ENCODE measurements at regions not wholly inside any gene's neighbourhood (a gene's known extent, or its start where the extent isn't known, plus 50 kb on each side); places are given as distances from the start of the nearest gene placed in this dataset.
"Not testable (repeated sequence)": the region's sequence is repeated elsewhere in the genome, so short reads cannot be mapped to it uniquely, and the experiment has no call there.

DNA sequence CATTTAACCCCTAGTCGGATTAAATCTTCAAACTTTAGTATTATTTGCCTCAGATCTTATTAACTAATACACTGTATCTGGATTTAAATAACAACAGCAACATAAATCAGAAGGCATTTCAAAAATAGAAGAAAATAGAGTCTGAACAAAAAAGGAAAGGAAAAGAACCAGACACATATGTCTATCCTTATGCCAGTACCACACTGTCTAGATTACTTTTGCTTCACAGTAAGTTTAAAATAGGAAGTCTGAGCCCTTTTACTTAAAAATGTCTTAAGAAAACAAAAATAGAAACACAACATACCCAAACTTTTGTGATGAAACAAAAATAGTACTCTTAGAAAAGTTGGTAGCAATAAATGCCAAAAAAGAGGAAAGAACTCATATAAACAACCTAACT, 1615.8 kb downstream of the SI start:
- no peak overlapping the region for H3K27ac ChIP-seq (ENCODE audit: low read length)
- ATAC-seq: no peak
- H3K4me3 ChIP-seq (ENCODE audit: low read length): no peak overlapping the region
- intact Hi-C loops (cut with DNase I): no loop called here
- H3K27me3 ChIP-seq (ENCODE audit: control insufficient read depth, insufficient read depth): no peaks in the 10 kb centered on the region
- no peaks in the 10 kb centered on the region for H3K4me1 ChIP-seq (ENCODE audit: control insufficient read depth, insufficient read depth, low read length)
- DNase-seq: no peak
- WGBS: 55% methylated on average over 1 of the region's 1 CpG
- H3K9me3 ChIP-seq (ENCODE audit: control insufficient read depth, low read length): no peaks in the 10 kb centered on the region

DNA sequence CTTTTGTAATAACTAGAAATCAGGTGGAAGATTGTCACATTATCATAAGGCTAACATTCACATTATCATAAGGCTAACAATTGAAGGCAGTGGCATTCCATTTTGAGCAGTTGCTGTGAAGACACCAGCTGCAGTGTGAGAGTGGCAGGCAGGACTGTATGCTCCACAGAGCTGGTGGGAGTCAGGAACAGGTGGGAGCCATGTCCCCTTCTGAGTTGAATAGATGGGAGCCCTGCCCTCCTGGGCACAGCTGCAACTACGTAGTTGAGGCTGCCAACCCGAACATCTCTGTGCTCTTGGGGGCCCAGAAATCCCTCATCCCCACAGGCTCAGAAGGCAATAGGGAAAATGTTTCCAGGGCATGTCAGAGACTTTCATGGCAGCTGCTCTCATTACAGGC, 1627.6 kb downstream of the SI start:
- Histone ChIP-seq H3K4me3 (ENCODE audit: low read length) (no peak overlapping the region), H3K27ac (ENCODE audit: low read length) (no peak overlapping the region), H3K4me1 (ENCODE audit: control insufficient read depth, insufficient read depth, low read length) (no peaks in the 10 kb centered on the region), H3K27me3 (ENCODE audit: control insufficient read depth, insufficient read depth) (no peaks in the 10 kb centered on the region), H3K9me3 (ENCODE audit: control insufficient read depth, low read length) (no peaks in the 10 kb centered on the region)
- WGBS: 76% methylated on average over 2 of the region's 2 CpGs
- ATAC-seq (no peak), DNase-seq (no peak)
- intact Hi-C loops (cut with DNase I): no loop called here

DNA sequence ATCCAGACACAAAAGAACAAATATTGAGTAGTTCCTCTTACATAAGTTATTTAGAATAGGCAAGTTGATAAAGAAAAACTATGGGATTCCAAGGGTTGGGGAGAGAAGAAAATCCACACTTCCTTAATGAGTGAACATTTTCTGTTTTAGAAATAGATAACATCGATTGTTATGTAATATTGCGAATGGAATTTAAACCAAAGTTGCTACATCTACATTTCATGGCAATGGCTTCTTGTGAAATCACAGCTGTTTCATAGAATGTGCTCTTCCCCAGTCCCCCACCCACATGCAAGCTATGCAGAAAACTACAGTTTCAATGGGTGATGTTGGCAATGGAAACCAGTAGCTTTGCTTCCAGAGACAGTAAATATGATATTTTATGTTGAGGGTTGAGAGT, 1639.5 kb downstream of the SI start:
- intact Hi-C loops (cut with DNase I): no loop called here
- H3K27me3 ChIP-seq (ENCODE audit: control insufficient read depth, insufficient read depth): no peaks in the 10 kb centered on the region
- ATAC-seq (no peak), DNase-seq (no peak)
- WGBS: 88% methylated on average over 2 of the region's 2 CpGs
- H3K9me3 ChIP-seq (ENCODE audit: control insufficient read depth, low read length): no peaks in the 10 kb centered on the region
- no peak overlapping the region for H3K4me3 ChIP-seq (ENCODE audit: low read length)
- H3K27ac ChIP-seq (ENCODE audit: low read length): no peak overlapping the region
- no peaks in the 10 kb centered on the region for H3K4me1 ChIP-seq (ENCODE audit: control insufficient read depth, insufficient read depth, low read length)

DNA sequence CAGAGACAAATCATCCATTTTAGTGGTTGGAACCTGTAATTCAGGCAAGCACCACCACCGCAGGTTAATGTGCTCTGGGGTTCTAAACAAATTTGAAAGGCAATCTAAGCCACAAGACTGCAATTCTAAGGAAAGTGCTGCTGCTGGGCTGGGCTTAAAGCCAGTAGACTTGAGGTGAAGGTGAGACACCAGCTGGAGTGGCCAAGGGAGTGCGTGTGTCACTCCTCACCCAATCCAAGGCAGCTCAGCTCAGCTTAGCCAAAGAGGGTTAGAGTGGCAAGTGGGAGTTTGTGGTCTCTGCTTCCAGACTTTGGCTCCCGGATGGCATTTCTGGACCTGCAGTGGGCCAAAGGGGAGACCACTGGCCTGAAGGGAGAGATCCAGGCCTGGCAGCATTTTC, 1655.6 kb downstream of the SI start:
- Histone ChIP-seq H3K9me3 (ENCODE audit: control insufficient read depth, low read length) (no peaks in the 10 kb centered on the region), H3K27me3 (ENCODE audit: control insufficient read depth, insufficient read depth) (no peaks in the 10 kb centered on the region), H3K4me1 (ENCODE audit: control insufficient read depth, insufficient read depth, low read length) (no peaks in the 10 kb centered on the region), H3K4me3 (ENCODE audit: low read length) (no peak overlapping the region), H3K27ac (ENCODE audit: low read length) (no peak overlapping the region)
- intact Hi-C loops (cut with DNase I): no loop called here
- 87% methylated on average over 3 of the region's 3 CpGs for WGBS
- ATAC-seq (no peak), DNase-seq (no peak)

DNA sequence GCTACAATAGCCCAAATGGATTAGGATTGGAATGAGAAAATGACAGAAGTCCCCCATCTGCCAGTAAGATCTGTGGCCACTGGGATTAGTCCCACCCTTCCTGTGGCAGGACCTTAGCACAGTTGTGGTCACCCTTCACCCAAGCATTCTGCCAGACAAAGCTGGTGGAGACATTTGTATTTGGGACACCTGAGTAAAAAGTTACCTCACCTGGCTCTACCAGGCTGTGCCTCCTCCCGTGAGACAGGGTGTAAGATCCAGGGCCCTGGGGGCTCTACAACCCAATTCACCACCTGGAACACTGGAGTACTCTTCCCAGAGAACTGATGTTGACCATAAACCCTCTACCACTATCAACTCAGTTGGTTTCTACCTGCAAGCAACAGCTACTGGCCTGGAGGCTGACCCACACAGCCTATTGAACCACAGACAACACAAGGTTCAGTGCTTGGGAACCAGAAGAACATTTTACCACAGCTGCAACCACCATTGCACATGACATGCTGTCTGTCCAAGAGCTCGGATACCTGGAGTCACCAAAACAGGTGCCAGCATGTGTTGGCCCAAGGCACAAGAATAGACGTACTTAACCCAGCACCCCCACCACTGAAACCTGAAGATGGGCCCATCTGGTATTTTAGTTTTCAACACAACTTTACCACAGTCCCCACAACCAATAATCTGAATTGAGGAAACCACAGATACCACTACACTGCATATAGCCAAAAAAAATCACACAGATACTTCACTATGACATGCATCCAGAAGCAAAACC, 1686.7 kb downstream of the SI start:
- Histone ChIP-seq H3K27ac (ENCODE audit: low read length) (no peak overlapping the region), H3K9me3 (ENCODE audit: control insufficient read depth, low read length) (no peaks in the 10 kb centered on the region), H3K4me3 (ENCODE audit: low read length) (no peak overlapping the region), H3K4me1 (ENCODE audit: control insufficient read depth, insufficient read depth, low read length) (no peaks in the 10 kb centered on the region), H3K27me3 (ENCODE audit: control insufficient read depth, insufficient read depth) (no peaks in the 10 kb centered on the region)
- ATAC-seq (no peak), DNase-seq (no peak)
- WGBS: 83% methylated on average over 3 of the region's 3 CpGs
- intact Hi-C loops (cut with DNase I): no loop called here

DNA sequence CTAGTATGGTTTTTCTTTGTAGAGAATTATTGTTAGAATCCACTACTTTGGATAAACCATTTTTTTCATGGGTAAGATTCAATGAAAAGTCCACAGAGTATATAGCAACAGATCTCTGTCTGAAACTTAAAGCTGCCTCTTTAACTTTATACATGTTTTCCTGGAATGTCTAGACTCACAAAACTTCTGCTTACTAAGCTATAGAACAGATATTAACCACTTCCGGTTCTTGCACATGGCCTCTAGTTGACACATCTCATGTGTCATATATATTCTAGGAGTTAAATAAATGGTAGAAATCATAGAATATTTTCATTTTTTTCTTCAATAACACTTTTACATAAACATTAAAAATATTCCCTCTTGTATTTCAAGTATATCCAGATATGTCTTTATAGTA, 1693.9 kb downstream of the SI start:
- H3K4me3 ChIP-seq (ENCODE audit: low read length): no peak overlapping the region
- 79% methylated on average over 1 of the region's 1 CpG for WGBS
- intact Hi-C loops (cut with DNase I): no loop called here
- ATAC-seq (no peak), DNase-seq (no peak)
- no peaks in the 10 kb centered on the region for H3K27me3 ChIP-seq (ENCODE audit: control insufficient read depth, insufficient read depth)
- no peaks in the 10 kb centered on the region for H3K4me1 ChIP-seq (ENCODE audit: control insufficient read depth, insufficient read depth, low read length)
- H3K27ac ChIP-seq (ENCODE audit: low read length): no peak overlapping the region
- no peaks in the 10 kb centered on the region for H3K9me3 ChIP-seq (ENCODE audit: control insufficient read depth, low read length)

DNA sequence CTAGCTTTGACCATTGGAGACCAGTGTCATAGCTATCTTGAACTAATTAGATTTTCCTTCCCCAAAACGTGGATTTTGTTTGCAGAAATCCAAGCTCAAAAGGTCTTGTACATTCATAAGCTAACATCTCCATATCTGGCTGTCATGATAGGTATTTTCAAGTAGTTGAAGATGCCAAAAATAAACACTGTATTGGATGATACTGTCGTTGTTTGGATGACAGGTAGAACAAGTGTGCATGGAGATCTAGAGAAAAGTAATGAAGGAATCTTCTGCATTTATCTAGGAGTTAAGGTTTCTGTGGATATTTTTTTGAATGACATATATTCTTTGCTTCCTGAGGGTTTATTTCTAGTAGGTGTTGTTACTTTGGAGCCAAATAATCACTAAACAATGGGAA, 1696.1 kb downstream of the SI start:
- Histone ChIP-seq H3K27ac (ENCODE audit: low read length) (no peak overlapping the region), H3K4me1 (ENCODE audit: control insufficient read depth, insufficient read depth, low read length) (no peaks in the 10 kb centered on the region), H3K9me3 (ENCODE audit: control insufficient read depth, low read length) (no peaks in the 10 kb centered on the region), H3K27me3 (ENCODE audit: control insufficient read depth, insufficient read depth) (no peaks in the 10 kb centered on the region), H3K4me3 (ENCODE audit: low read length) (no peak overlapping the region)
- WGBS: 37% methylated on average over 2 of the region's 2 CpGs
- no peak for ATAC-seq
- intact Hi-C loops (cut with DNase I): no loop called here
- no peak for DNase-seq

DNA sequence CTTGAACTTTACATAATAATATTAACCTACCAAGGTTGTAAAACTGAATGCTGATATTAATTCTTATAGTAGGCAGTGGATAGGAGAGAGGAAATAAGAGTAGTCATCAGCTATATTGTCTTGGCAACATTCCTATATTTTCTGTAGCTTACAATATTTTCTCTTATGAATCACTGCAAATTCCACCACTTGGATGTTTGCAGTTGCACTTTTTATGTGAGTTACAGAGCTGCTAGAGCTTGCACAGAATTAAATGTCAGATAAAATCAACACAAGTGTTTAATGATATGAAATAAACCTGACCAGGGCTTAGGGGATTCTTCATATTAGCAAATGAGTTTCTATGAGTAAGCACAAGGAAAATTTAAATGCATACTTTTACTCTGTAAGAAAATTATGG, 1710.1 kb downstream of the SI start:
- intact Hi-C loops (cut with DNase I): no loop called here
- DNase-seq (no peak), ATAC-seq (no peak)
- H3K4me1 ChIP-seq (ENCODE audit: control insufficient read depth, insufficient read depth, low read length): no peaks in the 10 kb centered on the region
- H3K4me3 ChIP-seq (ENCODE audit: low read length): no peak overlapping the region
- H3K27ac ChIP-seq (ENCODE audit: low read length): no peak overlapping the region
- no peaks in the 10 kb centered on the region for H3K9me3 ChIP-seq (ENCODE audit: control insufficient read depth, low read length)
- no peaks in the 10 kb centered on the region for H3K27me3 ChIP-seq (ENCODE audit: control insufficient read depth, insufficient read depth)

DNA sequence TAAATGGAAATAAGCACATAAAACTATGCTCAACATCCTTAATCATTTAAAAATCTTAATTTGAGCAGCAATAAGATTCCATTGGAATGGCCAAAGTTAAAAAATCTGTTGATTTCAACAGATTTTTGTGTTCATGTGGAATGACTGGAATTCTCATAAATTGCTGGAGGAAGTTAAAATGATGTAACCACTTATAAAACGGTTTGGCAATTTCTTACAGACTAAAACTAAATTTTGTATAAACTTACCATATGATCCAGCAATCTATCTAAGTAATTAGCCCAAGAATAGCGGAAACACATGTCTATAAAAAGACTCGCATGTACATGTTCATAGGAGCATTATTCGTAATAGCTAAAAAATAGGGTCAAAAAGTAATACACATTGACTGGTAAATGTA, 1713.6 kb downstream of the SI start:
- 84% methylated on average over 4 of the region's 4 CpGs for WGBS
- no peaks in the 10 kb centered on the region for H3K27me3 ChIP-seq (ENCODE audit: control insufficient read depth, insufficient read depth)
- no peaks in the 10 kb centered on the region for H3K9me3 ChIP-seq (ENCODE audit: control insufficient read depth, low read length)
- DNase-seq (no peak), ATAC-seq (no peak)
- H3K4me3 ChIP-seq (ENCODE audit: low read length): no peak overlapping the region
- intact Hi-C loops (cut with DNase I): no loop called here
- no peak overlapping the region for H3K27ac ChIP-seq (ENCODE audit: low read length)
- H3K4me1 ChIP-seq (ENCODE audit: control insufficient read depth, insufficient read depth, low read length): no peaks in the 10 kb centered on the region

DNA sequence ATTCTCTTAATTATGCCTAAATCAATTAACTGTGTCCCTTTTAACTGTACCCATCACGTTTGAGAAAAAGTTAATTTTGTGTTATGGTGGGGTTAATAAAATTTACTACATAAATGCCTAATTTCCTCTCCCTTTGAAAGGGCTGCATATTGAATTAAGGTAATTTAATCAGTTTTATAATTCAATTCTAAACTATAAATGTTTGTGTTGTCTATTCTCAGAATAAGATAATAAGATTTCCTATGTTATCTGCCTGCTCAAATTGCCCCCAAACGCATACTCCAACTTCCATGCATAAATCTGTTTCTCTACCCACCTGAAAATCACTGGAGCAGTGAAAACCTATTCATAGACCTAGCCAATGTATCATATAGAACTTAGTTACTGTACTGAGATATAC, 1716.1 kb downstream of the SI start:
- Histone ChIP-seq H3K4me1 (ENCODE audit: control insufficient read depth, insufficient read depth, low read length) (no peaks in the 10 kb centered on the region), H3K9me3 (ENCODE audit: control insufficient read depth, low read length) (no peaks in the 10 kb centered on the region), H3K27ac (ENCODE audit: low read length) (no peak overlapping the region), H3K4me3 (ENCODE audit: low read length) (no peak overlapping the region), H3K27me3 (ENCODE audit: control insufficient read depth, insufficient read depth) (no peaks in the 10 kb centered on the region)
- ATAC-seq (no peak), DNase-seq (no peak)
- 80% methylated on average over 2 of the region's 2 CpGs for WGBS
- intact Hi-C loops (cut with DNase I): no loop called here

DNA sequence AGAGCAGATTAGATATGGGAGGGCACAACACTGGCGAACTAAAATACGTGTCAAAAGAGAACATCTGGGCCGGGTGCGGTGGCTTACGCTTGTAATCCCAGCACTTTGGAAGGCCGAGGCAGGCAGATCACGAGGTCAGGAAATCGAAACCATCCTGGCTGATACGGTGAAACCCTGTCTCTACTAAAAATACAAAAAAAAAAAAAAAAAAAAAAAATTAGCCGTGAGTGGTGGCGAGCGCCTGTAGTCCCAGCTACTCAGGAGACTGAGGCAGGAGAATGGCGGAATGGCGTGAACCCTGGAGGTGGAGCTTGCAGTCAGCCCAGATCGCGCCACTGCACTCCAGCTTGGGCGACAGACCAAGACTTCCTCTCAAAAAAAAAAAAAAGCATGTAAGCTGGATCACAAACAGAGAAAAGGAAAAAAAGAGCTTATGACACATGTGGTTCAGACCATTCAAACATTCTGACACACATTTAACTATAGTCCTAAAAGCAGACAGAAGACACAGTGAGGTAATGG, 1716.9 kb downstream of the SI start:
- H3K4me1 ChIP-seq (ENCODE audit: control insufficient read depth, insufficient read depth, low read length); ATAC-seq; intact Hi-C loops (cut with DNase I); H3K27ac ChIP-seq (ENCODE audit: low read length); H3K27me3 ChIP-seq (ENCODE audit: control insufficient read depth, insufficient read depth); DNase-seq; H3K4me3 ChIP-seq (ENCODE audit: low read length); H3K9me3 ChIP-seq (ENCODE audit: control insufficient read depth, low read length): not testable (repeated sequence)
- WGBS: 91% methylated on average over 17 of the region's 17 CpGs

DNA sequence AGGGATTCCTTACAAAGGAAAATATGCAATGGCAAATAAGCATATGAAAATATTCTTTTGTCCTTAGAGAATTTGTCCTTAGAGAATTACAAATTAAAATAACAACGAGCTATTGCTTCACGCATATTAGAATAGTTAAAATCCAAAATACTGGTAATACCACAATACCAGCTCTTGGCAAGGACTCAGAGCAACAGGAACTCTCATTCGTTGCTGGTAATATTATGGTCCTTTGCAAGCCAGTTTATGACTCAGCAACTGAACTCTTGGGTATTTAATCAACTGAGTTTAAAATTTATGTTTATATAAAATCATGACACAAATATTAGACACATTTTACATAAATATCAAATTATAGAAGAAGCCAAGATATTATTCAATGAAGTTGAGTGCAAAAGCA, 1730.4 kb downstream of the SI start:
- H3K9me3 ChIP-seq (ENCODE audit: control insufficient read depth, low read length): no peaks in the 10 kb centered on the region
- no peak overlapping the region for H3K4me3 ChIP-seq (ENCODE audit: low read length)
- 70% methylated on average over 3 of the region's 3 CpGs for WGBS

More for the DNA sequence above, 1730.4 kb downstream of the SI start:
- intact Hi-C loops (cut with DNase I): no loop called here
- ATAC-seq (no peak), DNase-seq (no peak)
- Histone ChIP-seq H3K27me3 (ENCODE audit: control insufficient read depth, insufficient read depth) (no peaks in the 10 kb centered on the region), H3K4me1 (ENCODE audit: control insufficient read depth, insufficient read depth, low read length) (no peaks in the 10 kb centered on the region), H3K27ac (ENCODE audit: low read length) (no peak overlapping the region)

Data from right cardiac atrium (tissue), 5 donors.